GM19452 (cell line): ENCODE measurements at regions not wholly inside any gene's neighbourhood (a gene's known extent, or its start where the extent isn't known, plus 50 kb on each side); places are given as distances from the start of the nearest gene placed in this dataset.
A peak's percentile ranks its signal among the peaks of the same experiment; 100 is the strongest.

Experiments used
- ATAC-seq: cut with Tn5 transposase; IDR thresholded peaks from one replicate; pipeline ENCODE4 v1.9.1; 2021; ENCODE audit not compliant: unreplicated experiment

GRCh38 chr11:26021017-26021416 is 310.9 kb upstream of the ANO3 start:
- ATAC-seq, result no peak

GRCh38 chr11:26023057-26023456 is 308.9 kb upstream of the ANO3 start:
- no peak for ATAC-seq

GRCh38 chr11:26025676-26026075 is 306.3 kb upstream of the ANO3 start:
- ATAC-seq, result no peak

GRCh38 chr11:26026078-26026477 is 305.9 kb upstream of the ANO3 start:
- ATAC-seq, result no peak

GRCh38 chr11:26027887-26028286 is 304.0 kb upstream of the ANO3 start:
- no peak for ATAC-seq

- no peak for ATAC-seq
Observed at GRCh38 chr11:26028393-26028911, 303.5 kb upstream of the ANO3 start.

- ATAC-seq, result no peak
Observed at GRCh38 chr11:26030399-26030798, 301.5 kb upstream of the ANO3 start.

GRCh38 chr11:26032241-26032640 is 299.7 kb upstream of the ANO3 start:
- no peak for ATAC-seq

GRCh38 chr11:26035696-26036095 is 296.2 kb upstream of the ANO3 start:
- no peak for ATAC-seq

GRCh38 chr11:26037716-26038115 is 294.2 kb upstream of the ANO3 start:
- ATAC-seq, result peak; percentile 54

GRCh38 chr11:26040339-26040738 is 291.6 kb upstream of the ANO3 start:
- no peak for ATAC-seq

- ATAC-seq, result no peak
Observed at GRCh38 chr11:26042113-26042512, 289.8 kb upstream of the ANO3 start.

GRCh38 chr11:26043665-26044064 is 288.3 kb upstream of the ANO3 start:
- ATAC-seq, result peak; percentile 90

- ATAC-seq, result no peak
Observed at GRCh38 chr11:26044389-26044788, 287.5 kb upstream of the ANO3 start.

GRCh38 chr11:26045082-26045481 is 286.8 kb upstream of the ANO3 start:
- ATAC-seq, result no peak

- no peak for ATAC-seq
Observed at GRCh38 chr11:26048271-26048670, 283.7 kb upstream of the ANO3 start.

GRCh38 chr11:26053966-26054365 is 278.0 kb upstream of the ANO3 start:
- no peak for ATAC-seq

- no peak for ATAC-seq
Observed at GRCh38 chr11:26062660-26063059, 269.3 kb upstream of the ANO3 start.

GRCh38 chr11:26063915-26064314 is 268.0 kb upstream of the ANO3 start:
- no peak for ATAC-seq

- no peak for ATAC-seq
Observed at GRCh38 chr11:26065944-26066343, 266.0 kb upstream of the ANO3 start.

- no peak for ATAC-seq
Observed at GRCh38 chr11:26070714-26071380, 261.1 kb upstream of the ANO3 start.

- ATAC-seq, result no peak
Observed at GRCh38 chr11:26072614-26073153, 259.2 kb upstream of the ANO3 start.

- ATAC-seq, result no peak
Observed at GRCh38 chr11:26073646-26074045, 258.3 kb upstream of the ANO3 start.
